Esophagus squamous epithelium (tissue), 5 donors: ENCODE measurements at regions not wholly inside any gene's neighbourhood (a gene's known extent, or its start where the extent isn't known, plus 50 kb on each side); places are given as distances from the start of the nearest gene placed in this dataset.

Source experiments
- DNase-seq: peaks from one replicate; lab custom pipeline; 2025; lab: John Stamatoyannopoulos, UW
- H3K27ac ChIP-seq, 4 donors: fragments of 200-600 bp; sonication (generic); one replicate each; pipeline ENCODE4 v1.5.1; 2016 to 2019; ENCODE audit warnings: mild to moderate bottlenecking in 1 of 4
- H3K27me3 ChIP-seq, 4 donors: fragments of 200-600 bp; sonication (generic); 1 replicate in 3 of 4; 2 replicates in 1 of 4; pipeline versions ENCODE4 v1.5.1 to v1.6.0; 2017 to 2021; ENCODE audit warnings: antibody characterized with exemption in 1 of 4
- H3K36me3 ChIP-seq, 3 donors: fragments of 200-600 bp; sonication (generic); one replicate each; pipeline ENCODE4 v1.5.1; 2016 to 2019
- H3K4me1 ChIP-seq, 3 donors: fragments of 200-600 bp; sonication (generic); one replicate each; pipeline ENCODE4 v1.5.1; 2017 to 2019
- H3K4me3 ChIP-seq, 4 donors: fragments of 200-600 bp; sonication (generic); 1 replicate in 3 of 4; 2 replicates in 1 of 4; pipeline ENCODE4 v1.5.1; 2016 to 2019; ENCODE audit warnings: mild to moderate bottlenecking in 2 of 4, moderate library complexity in 1 of 4
- H3K9me3 ChIP-seq, 3 donors: fragments of 200-600 bp; sonication (generic); one replicate each; pipeline ENCODE4 v1.5.1; 2016 to 2019
- POLR2A ChIP-seq, 4 donors: fragments of 450-650 bp; IDR thresholded peaks; one replicate each; pipeline ENCODE4 v1.6.1; 2017; ENCODE audit warnings: antibody characterized with exemption in 4 of 4, mild to moderate bottlenecking in 4 of 4, moderate library complexity in 3 of 4
- WGBS, 2 donors: methylation state at CpG; one replicate each; pipeline ENCODE4 v1.1.5; 2018; 5-methylcytosine and 5-hydroxymethylcytosine counted together
- intact Hi-C: fragments of 100-400 bp; cut with DNase I; formaldehyde crosslinking; loops from one replicate; pipeline ENCODE4 v1.15.0; 2022
- TF ChIP-seq, protein P1 (sequence below), 6 experiments: fragments of 450-650 bp in 4 of 6; fragments of 200-600 bp in 2 of 6; sonication (generic) in 2 of 6; IDR thresholded peaks; one replicate each; pipeline ENCODE4 v1.5.1; 2016 to 2019; ENCODE audit warnings: antibody characterized with exemption in 6 of 6, mild to moderate bottlenecking in 4 of 6, moderate library complexity in 4 of 6
- donor health status: DM: yes; HTN: yes; CAD: no.

DNA sequence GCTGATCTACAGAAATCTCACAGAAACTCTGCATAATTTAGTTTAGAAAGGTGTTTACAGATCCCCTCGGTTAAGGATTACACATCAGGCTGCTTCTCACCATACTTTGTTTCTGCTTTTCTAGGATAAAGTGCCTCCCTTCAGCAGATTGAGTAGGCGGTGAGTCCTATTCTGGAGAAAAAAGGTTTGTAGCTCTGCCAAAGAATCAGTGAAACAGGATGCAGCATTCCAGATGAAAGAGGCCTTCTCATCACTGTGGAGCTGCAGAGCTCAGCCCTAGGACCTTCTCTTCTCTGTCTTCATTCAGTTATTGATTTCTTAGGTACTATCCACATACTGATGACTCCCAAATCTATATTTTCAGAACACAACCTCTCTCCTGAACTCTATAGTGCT lies 155.5 kb upstream of the KRR1 start:
- Histone ChIP-seq H3K27me3 (no peaks in the 10 kb centered on the region), H3K27ac (no peak overlapping the region), H3K4me1 (peaks cover 0 to 6% (median 0%) of the 10 kb centered on the region in 3 donors), H3K9me3 (no peaks in the 10 kb centered on the region), H3K4me3 (no peak overlapping the region), H3K36me3 (no peaks in the 10 kb centered on the region)
- WGBS, 2 donors = 33 to 51% methylated on average over 2 of the region's 2 CpGs
- no peak for DNase-seq
- intact Hi-C loops = no loop called here
- no peak for TF ChIP-seq POLR2A (IDR thresholded peaks at IDR 0.05)

DNA sequence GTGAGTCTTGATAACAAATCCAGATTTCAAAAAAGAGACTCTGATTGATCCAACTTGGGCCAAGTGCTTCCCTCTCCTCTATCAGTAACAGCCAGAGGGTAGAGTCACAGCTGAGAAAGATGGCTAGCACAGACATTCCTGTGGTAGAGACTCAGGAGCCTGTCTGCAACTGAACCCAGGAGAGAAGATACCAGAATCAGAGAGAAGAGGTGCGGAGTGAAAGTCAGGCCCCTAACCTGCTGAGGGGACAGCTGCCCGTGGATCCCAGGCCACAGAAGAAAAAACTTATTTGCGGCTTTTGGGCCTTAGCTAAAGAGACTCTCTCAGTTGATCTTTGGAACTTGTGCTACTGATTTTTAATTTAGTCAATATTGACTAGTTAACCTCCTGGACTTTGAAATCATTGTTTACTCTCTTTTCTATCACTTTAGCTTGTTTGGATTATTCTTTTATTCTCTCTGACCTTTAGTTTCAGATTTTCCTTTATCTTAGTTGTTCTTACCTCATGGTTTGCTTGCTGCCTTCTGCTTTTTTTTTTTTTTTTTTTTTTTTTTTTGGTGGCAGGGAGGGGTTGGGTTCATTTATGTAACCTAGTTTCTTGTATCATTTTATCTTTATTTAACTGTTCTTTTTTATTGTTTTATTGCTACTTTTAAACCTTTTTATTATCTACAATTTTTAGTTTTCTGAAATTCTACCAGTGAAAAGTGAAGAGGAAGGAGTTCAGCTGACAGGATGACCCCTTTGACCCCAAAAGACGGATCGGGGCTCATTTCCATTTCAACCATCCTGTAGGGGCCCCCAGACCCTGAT lies 154.9 kb upstream of the KRR1 start:
- no peak for DNase-seq
- no peak for TF ChIP-seq POLR2A (IDR thresholded peaks at IDR 0.05)
- TF ChIP-seq, protein P1, sequence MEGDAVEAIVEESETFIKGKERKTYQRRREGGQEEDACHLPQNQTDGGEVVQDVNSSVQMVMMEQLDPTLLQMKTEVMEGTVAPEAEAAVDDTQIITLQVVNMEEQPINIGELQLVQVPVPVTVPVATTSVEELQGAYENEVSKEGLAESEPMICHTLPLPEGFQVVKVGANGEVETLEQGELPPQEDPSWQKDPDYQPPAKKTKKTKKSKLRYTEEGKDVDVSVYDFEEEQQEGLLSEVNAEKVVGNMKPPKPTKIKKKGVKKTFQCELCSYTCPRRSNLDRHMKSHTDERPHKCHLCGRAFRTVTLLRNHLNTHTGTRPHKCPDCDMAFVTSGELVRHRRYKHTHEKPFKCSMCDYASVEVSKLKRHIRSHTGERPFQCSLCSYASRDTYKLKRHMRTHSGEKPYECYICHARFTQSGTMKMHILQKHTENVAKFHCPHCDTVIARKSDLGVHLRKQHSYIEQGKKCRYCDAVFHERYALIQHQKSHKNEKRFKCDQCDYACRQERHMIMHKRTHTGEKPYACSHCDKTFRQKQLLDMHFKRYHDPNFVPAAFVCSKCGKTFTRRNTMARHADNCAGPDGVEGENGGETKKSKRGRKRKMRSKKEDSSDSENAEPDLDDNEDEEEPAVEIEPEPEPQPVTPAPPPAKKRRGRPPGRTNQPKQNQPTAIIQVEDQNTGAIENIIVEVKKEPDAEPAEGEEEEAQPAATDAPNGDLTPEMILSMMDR (IDR thresholded peaks at IDR 0.05) = no peak
- WGBS, 2 donors = 79 to 83% methylated on average over 5 of the region's 5 CpGs
- Histone ChIP-seq H3K36me3 (no peaks in the 10 kb centered on the region), H3K4me1 (peaks cover 0 to 12% (median 0%) of the 10 kb centered on the region in 3 donors), H3K4me3 (no peak overlapping the region), H3K9me3 (no peaks in the 10 kb centered on the region), H3K27me3 (no peaks in the 10 kb centered on the region), H3K27ac (no peak overlapping the region)
- intact Hi-C loops = no loop called here

DNA sequence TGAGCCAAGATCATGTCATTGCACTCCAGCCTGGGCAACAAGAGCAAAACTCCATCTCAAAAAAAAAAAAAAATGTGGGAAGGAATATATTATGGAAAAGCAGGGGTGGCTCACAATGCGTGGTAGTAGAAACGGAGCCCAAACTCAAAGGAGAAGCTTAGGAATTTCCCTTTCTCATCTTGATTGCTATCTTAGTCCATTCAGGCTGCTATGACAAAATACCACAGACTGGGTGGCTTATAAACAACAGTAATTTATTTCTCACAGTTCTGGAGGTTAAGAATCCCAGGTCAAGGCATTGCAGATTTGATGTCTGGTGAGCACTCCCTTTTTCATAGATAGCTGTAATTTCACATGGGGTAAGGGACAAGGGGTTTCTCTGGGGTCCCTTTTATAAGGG lies 153.8 kb upstream of the KRR1 start:
- 69 to 85% methylated on average over 2 of the region's 2 CpGs for WGBS, 2 donors
- Histone ChIP-seq H3K27ac (no peak overlapping the region), H3K27me3 (no peaks in the 10 kb centered on the region), H3K36me3 (no peaks in the 10 kb centered on the region), H3K4me3 (no peak overlapping the region), H3K4me1 (peaks cover 0 to 24% (median 0%) of the 10 kb centered on the region in 3 donors), H3K9me3 (no peaks in the 10 kb centered on the region)
- DNase-seq = no peak
- TF ChIP-seq, protein P1 (IDR thresholded peaks at IDR 0.05) = no peak
- TF ChIP-seq POLR2A (IDR thresholded peaks at IDR 0.05) = no peak
- intact Hi-C loops = no loop called here

DNA sequence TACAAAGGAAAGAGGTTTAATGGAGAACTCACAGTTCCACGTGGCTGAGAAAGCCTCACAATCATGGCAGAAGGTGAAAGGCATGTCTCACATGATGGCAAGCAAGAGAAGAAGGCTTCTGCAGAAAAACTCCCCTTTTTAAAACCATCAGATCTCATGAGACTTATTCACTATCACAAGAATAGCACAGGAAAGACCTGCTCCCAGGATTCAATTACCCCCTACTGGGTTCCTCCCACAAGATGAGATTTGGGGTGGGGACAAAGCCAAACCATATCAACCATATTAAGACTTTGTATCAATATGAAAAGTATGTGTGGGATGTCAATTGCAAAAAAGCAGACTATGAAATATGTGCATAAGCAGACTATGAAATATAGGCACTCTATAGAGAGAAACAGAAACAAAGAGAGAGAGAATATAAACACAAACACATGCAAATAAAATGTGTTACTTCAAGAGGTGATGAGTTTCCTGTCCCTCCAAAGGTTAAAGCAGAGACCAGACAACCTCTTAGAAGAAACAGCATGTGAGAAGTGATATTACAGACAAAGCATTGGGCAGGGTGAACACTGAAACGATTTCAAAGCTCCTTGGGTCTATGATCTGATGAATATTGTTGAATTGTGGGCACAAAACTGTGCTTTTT lies 151.2 kb upstream of the KRR1 start:
- Histone ChIP-seq H3K36me3 (no peaks in the 10 kb centered on the region), H3K4me3 (no peak overlapping the region), H3K9me3 (no peaks in the 10 kb centered on the region), H3K27me3 (no peaks in the 10 kb centered on the region), H3K4me1 (peaks cover 6 to 49% (median 18%) of the 10 kb centered on the region in 3 donors), H3K27ac (no peak overlapping the region)
- 69 to 73% methylated on average over 2 of the region's 2 CpGs for WGBS, 2 donors
- intact Hi-C loops = no loop called here
- DNase-seq = no peak
- TF ChIP-seq, protein P1 (IDR thresholded peaks at IDR 0.05) = no peak
- no peak for TF ChIP-seq POLR2A (IDR thresholded peaks at IDR 0.05)

DNA sequence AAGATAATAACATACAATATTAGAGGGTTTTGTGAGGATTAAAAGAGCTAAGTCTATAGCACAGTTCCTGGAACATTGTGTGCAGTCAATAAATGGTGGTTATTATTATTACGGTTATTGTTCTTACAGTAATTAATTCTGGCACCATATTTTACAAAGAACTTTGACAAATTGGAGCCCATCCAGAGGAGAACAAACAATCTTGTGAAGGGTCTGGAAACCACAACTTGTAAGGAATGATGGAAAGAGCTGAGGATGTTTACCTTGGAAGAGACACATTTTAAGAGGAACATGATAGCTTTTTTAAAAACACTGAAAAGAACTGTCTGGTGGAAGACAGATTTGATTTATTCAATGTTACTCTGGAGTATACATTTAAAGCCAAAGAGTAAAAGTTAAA lies 150.5 kb upstream of the KRR1 start:
- 15 to 17% methylated on average over 1 of the region's 1 CpG for WGBS, 2 donors
- H3K27ac ChIP-seq = peak overlapping the region in 1 of 4 donors; percentile 66
- no peak overlapping the region for H3K4me3 ChIP-seq

More for the DNA sequence above, 150.5 kb upstream of the KRR1 start:
- Histone ChIP-seq H3K27me3 (no peaks in the 10 kb centered on the region), H3K36me3 (no peaks in the 10 kb centered on the region), H3K4me1 (peaks cover 6 to 57% (median 18%) of the 10 kb centered on the region in 3 donors), H3K9me3 (no peaks in the 10 kb centered on the region)
- TF ChIP-seq POLR2A (IDR thresholded peaks at IDR 0.05) = no peak
- TF ChIP-seq, protein P1 (IDR thresholded peaks at IDR 0.05) = no peak
- no peak for DNase-seq
- intact Hi-C loops = no loop called here
